ENCODE measurements at regions not wholly inside any gene's neighbourhood (a gene's known extent, or its start where the extent isn't known, plus 50 kb on each side); places are given as distances from the start of the nearest gene placed in this dataset.
"Not testable (repeated sequence)": the region's sequence is repeated elsewhere in the genome, so short reads cannot be mapped to it uniquely, and the experiment has no call there.

DNA sequence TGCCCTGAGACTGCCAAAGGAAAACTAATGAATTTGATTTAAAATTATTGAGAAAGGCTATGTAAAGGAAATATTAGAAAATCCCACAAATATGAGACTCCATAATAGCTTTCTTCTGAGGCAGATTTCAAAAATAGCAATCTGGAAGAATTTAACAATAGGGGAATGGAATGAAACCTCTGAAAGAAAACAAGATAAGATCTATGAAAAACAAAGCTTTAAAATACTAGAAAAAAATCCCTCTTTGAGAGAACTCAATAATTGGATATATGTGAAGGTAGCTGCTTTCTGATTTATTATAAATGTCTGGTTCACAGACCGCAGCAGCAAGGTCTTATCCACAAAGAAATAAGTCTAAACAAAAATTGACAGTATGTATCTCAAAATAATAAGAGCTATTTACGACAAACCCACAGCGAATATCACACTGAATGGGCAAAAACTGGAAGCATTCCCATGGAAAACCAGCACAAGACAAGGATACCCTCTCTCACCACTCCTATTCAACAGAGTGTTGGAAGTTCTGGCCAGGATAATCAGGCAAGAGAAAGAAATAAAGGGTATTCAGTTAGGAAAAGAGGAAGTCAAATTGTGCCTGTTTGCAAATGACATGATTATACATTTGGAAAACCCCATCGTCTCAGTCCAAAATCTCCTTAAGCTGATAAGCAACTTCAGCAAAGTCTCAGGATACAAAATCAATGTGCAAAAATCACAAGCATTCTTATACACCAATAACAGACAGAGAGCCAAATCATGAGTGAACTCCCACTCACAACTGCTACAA, 319.3 kb upstream of the THBS1 start:
- DNase-seq: not testable (repeated sequence)

DNA sequence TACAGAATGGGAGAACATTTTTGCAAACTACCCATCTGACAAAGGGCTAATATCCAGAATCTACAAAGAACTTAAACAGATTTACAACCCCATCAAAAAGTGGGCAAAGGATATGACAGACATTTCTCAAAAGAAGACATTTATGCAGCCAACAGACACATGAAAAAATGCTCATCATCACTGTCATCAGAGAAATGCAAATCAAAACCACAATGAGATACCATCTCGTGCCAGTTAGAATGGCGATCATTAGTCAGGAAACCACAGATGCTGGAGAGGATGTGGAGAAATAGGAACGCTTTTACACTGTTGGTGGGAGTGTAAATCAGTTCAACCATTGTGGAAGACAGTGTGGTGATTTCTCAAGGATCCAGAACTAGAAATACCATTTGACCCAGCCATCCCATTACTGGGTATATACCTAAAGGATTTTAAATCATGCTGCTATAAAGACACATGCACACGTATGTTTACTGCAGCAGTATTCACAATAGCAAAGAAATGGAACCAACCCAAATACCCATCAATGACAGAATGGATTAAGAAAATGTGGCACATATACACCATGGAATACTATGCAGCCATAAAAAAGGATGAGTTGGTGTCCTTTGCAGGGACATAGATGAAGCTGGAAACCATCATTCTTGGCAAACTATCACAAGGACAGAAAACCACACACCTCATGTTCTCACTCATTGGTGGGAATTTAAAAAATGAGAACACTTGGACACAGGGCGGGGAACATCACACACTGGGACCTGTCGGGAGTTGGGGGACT, 317.7 kb upstream of the THBS1 start:
- DNase-seq: not testable (repeated sequence)

DNA sequence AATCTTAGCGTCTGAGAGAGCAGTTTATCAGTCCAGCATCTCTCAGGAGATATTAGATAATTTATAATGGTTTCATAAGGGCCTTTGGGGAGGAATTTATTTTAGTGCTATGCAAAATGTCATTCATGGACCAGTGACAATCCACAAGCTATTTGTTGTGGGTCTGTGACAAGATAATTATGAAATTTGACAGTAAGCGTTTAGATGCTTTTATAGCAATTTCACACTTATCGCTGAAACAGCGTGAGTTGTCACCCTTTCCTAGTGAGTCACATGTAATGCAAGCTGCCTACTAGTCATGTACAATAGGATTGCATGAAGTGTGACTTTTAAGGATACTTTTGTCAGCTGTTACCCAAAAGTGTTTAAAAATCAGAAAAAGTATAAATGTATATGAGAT, 315.6 kb upstream of the THBS1 start:
- DNase-seq: no peak

DNA sequence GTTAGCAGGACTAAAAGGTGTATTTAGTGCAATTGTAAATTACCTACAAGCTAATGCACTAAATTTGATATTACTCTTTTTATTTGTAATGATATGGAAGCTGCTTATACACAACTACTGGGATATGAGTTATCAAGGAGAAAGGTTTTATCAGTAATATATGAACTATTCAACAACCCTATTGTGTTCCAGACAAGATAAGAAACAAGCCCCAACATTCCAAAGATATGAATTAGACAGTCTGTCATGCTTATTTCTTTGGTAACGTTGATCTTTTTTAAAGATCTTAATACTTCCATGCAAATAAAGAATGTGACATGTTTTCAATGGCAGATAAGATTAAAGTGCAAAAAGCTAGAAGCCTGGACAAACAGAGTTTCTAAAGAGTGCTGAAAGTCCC, 314.0 kb upstream of the THBS1 start:
- DNase-seq: no peak

DNA sequence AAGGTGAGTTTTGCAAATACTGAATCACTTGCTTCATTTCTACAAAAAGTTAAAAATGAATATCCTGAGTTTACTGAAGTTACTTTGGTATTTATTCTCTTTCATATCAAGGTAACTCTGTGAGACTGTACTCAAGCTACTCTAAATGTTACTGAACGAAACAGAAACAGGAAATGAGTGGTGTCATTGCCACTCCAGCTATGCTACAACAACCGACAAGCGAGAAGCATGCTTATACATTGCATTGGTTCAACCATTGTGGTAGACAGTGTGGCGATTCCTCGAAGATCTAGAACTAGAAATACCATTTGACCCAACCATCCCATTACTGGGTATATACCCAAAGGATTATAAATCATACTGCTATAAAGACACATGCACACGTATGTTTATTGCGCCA, 313.2 kb upstream of the THBS1 start:
- no peak for DNase-seq

DNA sequence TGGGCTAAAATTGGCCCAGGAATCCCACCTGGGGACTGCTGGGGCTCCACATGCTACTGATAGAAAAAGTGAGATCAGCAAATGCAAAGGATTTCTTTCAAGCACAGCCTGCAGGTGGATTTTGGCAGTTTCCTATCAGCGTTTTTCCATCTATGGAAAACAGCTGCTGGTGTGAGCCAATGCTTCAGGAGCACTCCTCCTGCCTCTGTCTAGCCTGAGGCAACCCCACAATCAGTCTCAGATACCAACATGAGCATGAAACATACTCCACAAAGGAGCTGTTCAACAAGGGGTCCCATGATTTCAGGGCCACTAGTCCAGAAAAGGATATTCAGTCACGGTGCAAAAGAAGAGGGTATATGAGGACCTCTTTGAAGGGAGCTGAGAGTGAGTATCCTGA, 311.5 kb upstream of the THBS1 start:
- no peak for DNase-seq

DNA sequence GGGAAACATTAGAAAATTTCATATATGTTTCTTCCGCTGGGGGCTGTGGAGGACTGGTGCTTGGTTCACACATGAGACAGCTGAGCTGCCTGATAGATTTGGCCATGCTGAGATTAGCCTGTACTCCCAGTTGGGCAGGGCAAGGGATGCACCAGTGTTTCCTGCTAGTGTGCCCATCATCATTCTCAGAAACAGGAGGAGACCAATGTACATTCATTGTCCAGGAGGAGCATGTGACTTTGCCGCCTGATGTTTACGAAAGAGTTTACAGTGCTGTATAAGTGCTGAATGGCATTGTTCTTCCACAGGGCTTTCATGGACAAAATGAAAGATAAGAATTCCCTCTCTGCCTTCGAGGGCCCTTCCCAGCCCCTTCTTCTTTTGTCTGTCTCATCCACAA, 311.1 kb upstream of the THBS1 start:
- DNase-seq: no peak

DNA sequence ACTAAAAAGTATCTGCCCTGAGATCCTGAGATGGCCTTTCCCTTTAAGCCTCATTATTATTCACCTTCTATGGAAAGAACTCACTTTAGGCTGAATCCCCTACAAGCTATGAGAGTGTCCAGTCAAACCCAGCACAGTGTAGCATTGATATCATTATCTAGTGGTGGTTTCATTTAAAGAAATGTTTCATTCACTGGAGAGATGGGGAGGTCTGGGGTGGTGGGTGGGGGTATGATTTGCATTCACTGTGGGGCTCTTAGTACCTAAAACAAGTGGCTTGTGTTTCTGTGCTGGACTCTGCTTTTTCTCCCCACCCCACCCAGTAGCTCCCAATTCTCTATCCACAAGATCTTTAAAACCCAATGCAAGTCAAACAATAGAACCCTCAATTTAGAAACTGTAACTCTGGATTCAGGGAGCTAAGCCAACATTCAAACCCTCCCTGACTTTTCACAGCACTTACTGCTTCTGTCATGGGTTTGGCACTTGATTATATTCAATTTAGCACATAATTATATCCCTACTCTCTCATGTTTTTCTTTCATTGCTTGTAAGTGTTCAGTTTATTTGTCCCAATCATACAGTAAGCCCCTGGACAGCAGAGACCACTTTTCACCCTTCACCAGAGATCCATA, 310.5 kb upstream of the THBS1 start:
- no peak for DNase-seq

DNA sequence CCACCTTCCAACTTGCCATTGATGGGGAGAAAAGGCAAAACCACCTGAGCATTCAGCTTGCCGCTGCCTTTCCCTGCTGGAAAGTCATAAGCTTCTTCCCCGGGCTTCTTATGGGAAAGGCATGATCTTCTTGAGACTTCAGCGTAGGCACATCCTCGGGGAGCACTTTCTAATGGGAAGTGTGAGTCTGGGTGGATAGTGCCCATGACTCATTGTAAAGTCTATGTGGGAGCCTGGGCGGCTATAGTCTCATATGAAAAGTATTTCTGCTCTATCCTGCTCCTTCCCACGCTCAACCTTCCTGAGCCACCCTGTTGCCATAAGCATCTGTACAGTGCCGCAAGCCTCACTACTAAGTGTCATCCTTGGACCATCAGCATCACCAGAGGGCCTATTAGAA, 309.9 kb upstream of the THBS1 start:
- no peak for DNase-seq

DNA sequence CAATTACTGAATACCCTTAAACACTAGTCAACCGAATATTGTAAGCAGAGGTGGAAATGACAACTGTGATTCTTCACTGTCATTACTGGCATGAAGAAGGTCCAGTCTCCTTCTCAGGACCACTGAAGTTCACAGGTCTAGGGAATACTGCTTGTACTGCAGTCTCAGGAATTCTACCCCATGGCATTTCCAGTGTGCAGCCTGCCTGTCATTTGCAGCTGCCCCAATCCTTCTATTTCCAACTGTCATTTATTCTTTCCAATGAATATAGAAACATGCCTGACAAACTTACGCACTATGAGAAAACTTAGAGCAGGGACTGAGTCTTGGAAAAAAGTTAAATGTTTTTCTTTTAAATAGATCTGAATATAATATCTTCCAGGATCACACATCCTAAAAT, 308.0 kb upstream of the THBS1 start:
- DNase-seq: no peak

DNA sequence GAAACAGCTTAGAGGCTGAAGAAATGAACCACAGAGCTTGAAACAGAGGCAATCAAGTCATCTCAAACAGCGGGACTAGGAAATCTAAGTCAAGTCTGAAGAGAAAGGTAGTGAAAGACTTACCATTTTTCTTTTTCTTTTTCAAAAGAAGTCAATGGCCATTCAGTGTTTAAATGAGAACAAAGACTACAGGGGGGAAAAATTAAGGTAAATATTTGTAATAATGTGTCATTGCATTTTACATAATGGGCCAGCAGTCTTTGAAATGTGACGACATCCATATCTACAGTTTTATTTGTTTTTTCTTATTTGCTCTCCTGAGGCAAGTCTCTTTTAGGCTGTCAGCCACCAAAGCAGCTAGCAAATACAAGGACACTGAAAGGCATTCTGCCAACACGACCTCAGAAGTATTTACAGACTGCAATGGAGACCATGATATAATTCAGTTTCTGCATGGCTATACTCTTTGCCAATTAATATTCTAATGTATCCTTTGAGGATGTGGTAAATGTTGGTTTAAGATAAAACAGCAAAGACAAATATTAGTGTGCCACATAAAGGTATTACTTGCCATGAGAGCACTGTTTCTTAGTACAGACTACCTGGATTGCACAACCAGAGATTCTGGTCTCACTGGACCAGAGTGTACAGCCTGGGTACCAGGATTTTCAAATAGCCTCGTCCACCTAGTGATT, 307.0 kb upstream of the THBS1 start:
- DNase-seq: no peak

DNA sequence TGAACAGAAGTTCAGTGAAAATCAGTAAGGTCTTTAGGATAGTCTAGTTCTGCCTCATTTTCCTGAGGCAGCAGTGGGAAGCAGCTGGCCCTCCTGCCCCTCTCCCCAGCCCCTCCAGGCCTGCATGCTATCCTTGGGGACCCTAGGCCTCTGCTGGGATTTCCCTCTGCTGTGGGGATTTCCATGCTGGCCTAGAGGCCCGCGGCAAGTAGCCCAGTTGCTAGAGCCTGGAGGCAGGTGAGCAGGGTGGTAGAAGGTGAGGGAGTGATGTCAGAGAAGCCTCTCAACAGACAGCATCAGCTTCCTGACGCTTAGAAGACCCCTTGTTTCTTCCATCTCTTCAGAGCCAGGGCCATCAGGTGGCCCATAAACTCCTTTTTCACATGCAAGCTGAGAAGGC, 305.8 kb upstream of the THBS1 start:
- no peak for DNase-seq

DNA sequence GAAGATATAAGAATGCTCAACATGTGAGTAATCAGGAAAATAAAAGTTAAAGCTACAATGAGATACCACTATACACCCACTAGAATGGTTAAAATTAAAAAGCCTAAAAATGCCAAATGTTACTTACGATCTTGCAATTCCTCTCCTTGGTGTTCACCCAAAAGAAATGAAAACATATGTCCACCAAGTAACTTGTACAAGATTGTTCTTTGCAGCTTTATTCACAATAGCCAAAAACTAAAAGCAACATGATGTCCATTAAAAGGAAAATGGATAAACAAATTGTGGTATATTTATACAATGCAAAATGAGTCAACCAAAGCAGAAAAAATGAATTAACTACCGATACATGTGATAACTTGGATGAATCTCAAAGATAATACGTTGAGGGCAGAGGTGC, 301.6 kb upstream of the THBS1 start:
- no peak for DNase-seq

DNA sequence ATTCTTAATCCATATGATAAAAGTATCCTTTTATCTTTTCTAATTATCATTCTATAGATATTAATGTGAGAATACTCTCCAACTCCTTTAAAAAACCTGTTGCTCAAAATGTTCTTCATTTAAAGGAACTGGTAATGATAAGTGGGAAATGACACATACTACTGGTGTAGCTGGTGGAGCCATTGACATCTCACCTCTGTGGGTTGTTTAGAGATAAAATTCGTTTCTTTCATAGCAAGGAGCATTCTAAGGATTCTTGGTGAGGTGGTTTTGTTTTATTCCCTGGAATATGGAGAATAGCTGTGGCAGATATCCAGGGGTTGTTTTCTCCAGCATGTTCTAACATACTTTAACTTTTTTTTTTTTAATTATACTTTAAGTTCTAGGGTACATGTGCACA, 299.8 kb upstream of the THBS1 start:
- no peak for DNase-seq

DNA sequence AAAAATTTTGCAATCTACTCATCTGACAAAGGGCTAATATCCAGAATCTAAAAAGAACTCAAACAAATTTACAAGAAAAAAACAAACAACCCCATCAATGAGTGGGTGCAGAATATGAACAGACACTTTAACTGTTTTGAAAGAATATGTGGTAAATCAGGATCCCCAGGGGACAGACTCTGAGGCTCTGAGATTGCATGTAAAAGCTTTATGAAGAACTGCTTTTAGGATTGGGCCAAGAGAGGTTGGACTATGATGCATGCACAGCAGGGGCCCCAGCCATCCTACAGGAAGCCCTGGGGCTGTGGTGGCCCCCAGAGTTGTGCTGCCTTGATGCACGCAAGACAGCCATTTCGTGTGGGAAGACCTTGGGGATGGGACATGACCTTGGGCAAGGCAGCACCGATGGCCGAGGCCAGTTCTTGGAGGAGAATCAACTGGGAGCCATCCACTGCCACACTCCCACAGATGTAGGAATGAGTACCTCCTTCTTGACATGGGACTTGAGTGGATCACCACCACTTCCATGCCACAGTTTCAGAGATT, 298.1 kb upstream of the THBS1 start:
- DNase-seq: no peak

DNA sequence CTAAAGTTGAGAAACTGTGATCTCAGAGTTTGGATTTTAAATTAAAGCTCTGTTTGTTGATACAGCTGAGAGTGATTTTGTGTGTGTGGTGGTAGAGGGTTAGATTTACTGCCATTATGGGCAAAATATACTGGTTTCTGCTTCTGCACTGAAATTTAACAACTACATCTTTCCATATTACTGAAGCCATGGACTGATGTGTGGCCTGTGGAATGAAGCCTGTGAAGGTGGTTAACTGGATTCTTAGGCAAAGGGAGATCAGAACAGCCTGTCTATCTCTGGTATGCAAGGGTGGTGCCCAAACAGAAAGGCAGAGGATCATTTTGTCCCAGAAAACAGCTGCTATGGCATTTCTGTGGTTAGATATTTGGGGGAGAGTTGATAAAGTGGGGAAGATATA, 297.3 kb upstream of the THBS1 start:
- no peak for DNase-seq

DNA sequence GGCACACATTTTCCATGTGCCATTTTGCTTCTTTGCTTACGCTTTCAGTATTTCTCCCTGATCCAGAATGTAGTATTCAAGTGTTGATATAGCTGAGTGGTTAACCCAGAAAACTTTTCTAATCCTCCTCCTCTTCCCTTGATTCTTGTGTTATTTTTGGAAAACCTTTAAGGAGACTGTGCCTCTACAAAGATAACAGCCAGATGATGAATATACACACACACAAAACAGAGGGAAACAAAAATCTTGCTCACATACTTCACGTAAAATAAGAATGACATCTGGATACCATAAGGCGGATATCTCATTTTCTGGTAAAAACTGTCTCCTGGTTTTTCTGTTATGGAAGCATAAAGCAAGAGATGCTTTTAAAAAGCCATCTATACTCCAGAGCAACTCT, 295.8 kb upstream of the THBS1 start:
- DNase-seq: no peak

DNA sequence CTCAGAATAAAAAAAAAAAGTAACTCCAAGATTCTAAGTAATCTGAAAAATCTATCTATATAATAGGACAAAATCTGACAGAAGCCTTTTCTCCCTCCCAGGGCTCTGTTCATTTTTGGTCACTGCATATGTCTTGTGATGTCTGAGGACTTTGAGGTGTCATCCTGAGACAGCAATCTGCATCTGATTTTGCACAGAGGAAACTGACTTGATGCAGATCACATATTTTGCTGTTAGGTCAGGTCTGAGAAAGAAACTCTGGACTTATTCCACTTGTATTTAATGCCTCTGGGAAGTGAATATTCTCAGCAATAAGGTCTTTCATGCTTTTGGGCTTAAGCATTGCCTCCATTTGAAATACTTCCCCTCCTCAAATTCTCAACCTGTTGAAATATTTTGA, 295.2 kb upstream of the THBS1 start:
- no peak for DNase-seq

DNA sequence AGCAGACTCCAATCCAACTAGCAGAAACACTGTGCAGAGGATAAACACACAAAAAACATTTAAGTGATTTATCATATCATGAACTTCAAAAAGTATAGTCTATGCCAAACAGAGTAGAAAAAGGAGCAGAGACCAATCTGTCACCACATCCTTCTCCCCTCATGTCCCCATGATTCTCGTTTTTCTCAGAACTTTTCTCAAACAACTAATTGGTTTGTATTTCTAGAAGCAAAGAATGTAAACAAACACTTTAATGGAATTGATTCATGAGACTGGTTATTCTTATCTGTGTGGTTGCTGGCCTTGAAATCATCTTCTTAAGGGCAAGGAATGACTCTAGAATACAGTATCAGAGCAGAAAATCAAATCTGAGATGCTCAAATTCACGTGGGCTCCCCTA, 294.2 kb upstream of the THBS1 start:
- no peak for DNase-seq

DNA sequence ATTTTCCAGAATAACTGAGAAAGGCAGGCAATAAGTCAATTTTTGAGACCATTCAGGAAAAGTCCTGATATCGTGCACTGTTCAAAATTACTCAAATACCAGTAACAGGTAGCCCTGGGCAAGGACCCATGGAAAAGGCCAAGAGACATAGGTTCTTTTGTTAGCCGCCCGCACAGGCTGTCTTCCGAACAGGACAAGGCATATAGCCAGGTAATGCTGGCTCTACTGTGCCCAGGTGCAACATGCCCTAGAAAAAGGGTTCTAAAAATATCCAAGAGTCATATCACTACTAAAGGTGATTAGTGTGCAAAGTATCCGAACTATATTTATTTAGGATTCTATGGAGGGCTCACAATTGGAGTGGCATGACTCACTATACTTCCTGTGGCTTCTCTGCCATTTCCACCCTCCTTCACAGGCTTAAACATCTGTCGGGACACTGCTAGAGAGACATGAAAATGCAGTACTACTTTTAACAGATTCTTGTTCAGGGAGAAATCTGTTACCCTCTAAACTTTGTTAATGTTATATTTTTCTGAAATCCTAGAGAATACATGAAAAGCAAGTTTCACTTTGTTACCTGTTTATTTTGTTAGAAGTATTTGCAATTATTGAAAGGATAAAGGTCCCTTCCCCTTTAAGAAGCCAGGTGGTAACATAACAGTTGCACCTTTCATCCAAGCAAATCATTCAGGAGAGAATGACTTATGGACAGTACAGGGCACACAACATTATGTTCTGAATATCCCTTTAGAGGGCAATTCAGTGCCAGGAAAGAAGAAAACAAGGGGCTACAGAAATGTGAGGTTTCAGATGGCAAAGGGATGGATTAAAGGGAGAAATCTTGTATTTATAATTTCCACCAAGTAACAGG, 293.3 kb upstream of the THBS1 start:
- no peak for DNase-seq

DNA sequence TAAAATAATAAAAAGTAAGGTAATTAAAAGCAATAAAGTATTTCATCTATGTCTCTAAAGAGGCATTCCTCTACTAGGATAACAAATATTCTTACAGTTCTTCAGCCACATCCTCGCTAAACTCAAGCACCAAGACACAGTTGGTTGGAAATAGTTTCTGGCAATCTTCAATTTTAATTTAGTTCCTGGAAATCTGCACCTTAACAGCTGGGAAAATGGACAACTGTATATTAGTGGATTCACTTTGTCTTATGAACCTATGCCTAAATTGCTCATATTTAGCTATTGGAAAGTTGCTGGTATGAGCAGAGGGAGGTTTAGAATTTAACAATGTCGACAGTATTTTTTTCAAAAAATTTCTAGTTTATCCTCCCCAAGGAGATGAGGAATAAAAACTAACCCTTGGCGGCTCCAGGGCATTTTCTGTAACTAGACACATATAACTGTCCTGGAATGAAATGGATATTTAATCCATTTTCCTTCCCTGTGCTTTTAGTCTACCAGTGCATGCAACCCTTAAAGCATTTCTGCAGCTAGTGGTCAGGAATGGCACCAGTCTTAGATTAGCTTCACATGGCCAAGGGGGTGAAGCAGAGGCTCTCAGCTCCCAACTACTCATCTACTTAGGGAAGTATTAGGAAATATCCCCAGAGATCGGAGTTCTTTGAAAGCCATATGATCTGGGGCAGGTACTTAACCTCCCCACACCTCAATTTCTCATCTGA, 290.0 kb upstream of the THBS1 start:
- no peak for DNase-seq
